Activated naive CD8-positive, alpha-beta T cell treated with anti-CD3 and anti-CD28 coated beads, Interleukin-2, amount 50 U/mL, for 24 hours (primary cell): ENCODE measurements at regions not wholly inside any gene's neighbourhood (a gene's known extent, or its start where the extent isn't known, plus 50 kb on each side); places are given as distances from the start of the nearest gene placed in this dataset.
A peak's percentile ranks its signal among the peaks of the same experiment; 100 is the strongest.
"Not testable (repeated sequence)": the region's sequence is repeated elsewhere in the genome, so short reads cannot be mapped to it uniquely, and the experiment has no call there.

Experiments used
- ATAC-seq: fragments of 150-1000 bp; cut with Tn5 transposase; one replicate; pipeline ENCODE4 v1.10.0; 2021
- DNase-seq: peaks from one replicate; pipeline ENCODE4 v3.0.0; 2021
- H3K27ac Mint-ChIP-seq: one replicate; pipeline ENCODE4 v1.8.0; 2021; ENCODE audit warnings: mild to moderate bottlenecking, mixed read lengths
- H3K27me3 Mint-ChIP-seq: one replicate; pipeline ENCODE4 v1.8.0; 2021; ENCODE audit warnings: mixed read lengths
- H3K36me3 Mint-ChIP-seq: one replicate; pipeline ENCODE4 v1.8.0; 2021; ENCODE audit warnings: low read depth, mixed read lengths
- H3K4me1 Mint-ChIP-seq: one replicate; pipeline ENCODE4 v1.8.0; 2021; ENCODE audit warnings: mixed read lengths
- H3K4me3 Mint-ChIP-seq: one replicate; pipeline ENCODE4 v1.8.0; 2021; ENCODE audit warnings: mild to moderate bottlenecking, moderate library complexity, mixed read lengths
- H3K9me3 Mint-ChIP-seq: one replicate; pipeline ENCODE4 v1.8.0; 2021; ENCODE audit warnings: mixed read lengths

GRCh38 chr6:130494729-130495128 is 128.9 kb downstream of the TMEM200A start:
- Mint-ChIP-seq H3K27ac (no peak overlapping the region), H3K36me3 (no peaks in the 10 kb centered on the region), H3K27me3 (no peaks in the 10 kb centered on the region), H3K4me3 (no peak overlapping the region), H3K4me1 (no peaks in the 10 kb centered on the region), H3K9me3 (no peaks in the 10 kb centered on the region)
- no peak for ATAC-seq
- no peak for DNase-seq

- no peak for ATAC-seq
- peaks cover 8% of the 10 kb centered on the region for H3K4me1 Mint-ChIP-seq
- no peak overlapping the region for H3K27ac Mint-ChIP-seq
- H3K36me3 Mint-ChIP-seq: no peaks in the 10 kb centered on the region
- H3K9me3 Mint-ChIP-seq: no peaks in the 10 kb centered on the region
- no peak for DNase-seq
- H3K27me3 Mint-ChIP-seq: no peaks in the 10 kb centered on the region
- H3K4me3 Mint-ChIP-seq: no peak overlapping the region
Observed at GRCh38 chr6:130500693-130501092, 134.9 kb downstream of the TMEM200A start.

GRCh38 chr6:130503146-130503545 is 137.3 kb downstream of the TMEM200A start:
- Mint-ChIP-seq H3K4me1 (peaks cover 20% of the 10 kb centered on the region), H3K4me3 (no peak overlapping the region), H3K27ac (no peak overlapping the region), H3K9me3 (no peaks in the 10 kb centered on the region), H3K27me3 (no peaks in the 10 kb centered on the region), H3K36me3 (no peaks in the 10 kb centered on the region)
- ATAC-seq: no peak
- no peak for DNase-seq

DNA sequence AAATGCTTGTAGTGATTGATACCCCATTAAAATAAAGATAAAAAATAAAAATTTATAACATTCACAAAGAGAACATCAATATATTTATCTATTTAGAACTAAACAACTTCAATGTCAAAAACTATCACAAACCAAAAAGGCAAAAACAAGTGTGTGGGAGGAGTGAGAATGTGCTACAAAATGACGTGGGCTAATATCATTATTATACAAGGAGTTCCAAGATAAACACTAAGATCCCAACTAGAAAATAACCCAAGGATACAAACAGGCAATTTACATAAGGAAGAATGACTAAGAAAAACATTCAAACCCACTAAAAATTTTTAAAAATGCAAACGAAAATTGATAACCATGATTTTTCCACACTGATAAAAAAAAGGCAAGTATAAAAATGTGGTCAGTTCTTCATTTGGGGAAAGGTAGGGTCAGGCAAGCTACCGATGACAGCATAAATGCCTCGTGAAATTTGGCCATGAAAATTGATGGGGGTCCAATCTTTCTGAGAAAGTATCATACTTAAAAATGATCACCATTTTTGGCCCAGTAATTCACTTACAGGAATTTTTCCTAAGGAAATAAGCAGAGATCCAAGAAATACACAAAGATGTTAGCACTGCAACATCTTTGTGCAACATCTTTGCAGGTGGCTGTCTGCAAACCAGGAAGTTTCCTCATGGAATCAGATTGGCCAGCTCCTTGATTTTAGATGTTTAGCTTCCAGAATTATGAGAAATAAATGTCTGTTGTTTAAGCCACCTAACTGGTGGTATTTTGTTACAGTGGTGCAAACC is 140.2 kb downstream of the TMEM200A start:
- no peak for DNase-seq
- peaks cover 26% of the 10 kb centered on the region for H3K4me1 Mint-ChIP-seq
- no peaks in the 10 kb centered on the region for H3K27me3 Mint-ChIP-seq
- H3K4me3 Mint-ChIP-seq: no peak overlapping the region
- H3K36me3 Mint-ChIP-seq: no peaks in the 10 kb centered on the region
- H3K9me3 Mint-ChIP-seq: no peaks in the 10 kb centered on the region
- ATAC-seq: no peak
- H3K27ac Mint-ChIP-seq: no peak overlapping the region

- H3K36me3 Mint-ChIP-seq, H3K27me3 Mint-ChIP-seq, DNase-seq, H3K4me3 Mint-ChIP-seq, ATAC-seq, H3K9me3 Mint-ChIP-seq, H3K27ac Mint-ChIP-seq: not testable (repeated sequence)
- peaks cover 29% of the 10 kb centered on the region for H3K4me1 Mint-ChIP-seq
Observed at GRCh38 chr6:130507005-130507665, 141.3 kb downstream of the TMEM200A start.

- Mint-ChIP-seq H3K27ac (no peak overlapping the region), H3K4me3 (no peak overlapping the region), H3K9me3 (no peaks in the 10 kb centered on the region), H3K27me3 (no peaks in the 10 kb centered on the region), H3K36me3 (no peaks in the 10 kb centered on the region), H3K4me1 (peaks cover 32% of the 10 kb centered on the region)
- DNase-seq (no peak), ATAC-seq (no peak)
Observed at GRCh38 chr6:130507666-130508028, 141.8 kb downstream of the TMEM200A start.

GRCh38 chr6:130513770-130514169 is 148.0 kb downstream of the TMEM200A start:
- peak; percentile 82 for ATAC-seq
- DNase-seq: peak; percentile 29
- Mint-ChIP-seq H3K4me1 (peaks cover 72% of the 10 kb centered on the region), H3K27ac (peak overlapping the region; percentile 73), H3K4me3 (peak overlapping the region; percentile 41), H3K9me3 (peaks cover 26% of the 10 kb centered on the region), H3K27me3 (no peaks in the 10 kb centered on the region), H3K36me3 (peaks cover 18% of the 10 kb centered on the region)

DNA sequence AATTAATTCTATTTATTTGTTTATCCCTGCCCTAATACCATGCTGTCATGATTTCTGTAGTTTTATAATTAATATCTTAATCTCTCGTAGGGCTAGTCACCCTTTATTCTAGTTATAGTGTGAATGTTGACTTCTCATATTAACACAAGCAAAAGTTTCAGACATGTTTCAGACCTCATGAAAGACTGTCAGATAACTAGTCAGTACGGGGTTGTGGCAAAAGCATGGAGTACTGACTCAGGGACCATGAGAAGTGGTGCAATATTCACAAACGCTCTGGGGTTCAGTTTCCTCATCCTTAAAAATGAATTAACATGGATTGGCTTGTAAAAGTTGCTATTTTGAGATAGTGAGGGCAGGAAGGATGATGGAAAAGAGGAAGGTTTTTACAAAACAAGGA is 148.9 kb downstream of the TMEM200A start:
- H3K36me3 Mint-ChIP-seq: peaks cover 18% of the 10 kb centered on the region
- ATAC-seq (no peak), DNase-seq (no peak)
- H3K27ac Mint-ChIP-seq: peak overlapping the region; percentile 46
- H3K4me1 Mint-ChIP-seq: peaks cover 72% of the 10 kb centered on the region
- H3K9me3 Mint-ChIP-seq: peaks cover 26% of the 10 kb centered on the region
- no peak overlapping the region for H3K4me3 Mint-ChIP-seq
- H3K27me3 Mint-ChIP-seq: no peaks in the 10 kb centered on the region

- peaks cover 68% of the 10 kb centered on the region for H3K4me1 Mint-ChIP-seq
Observed at GRCh38 chr6:130515306-130515705, 149.5 kb downstream of the TMEM200A start.

DNA sequence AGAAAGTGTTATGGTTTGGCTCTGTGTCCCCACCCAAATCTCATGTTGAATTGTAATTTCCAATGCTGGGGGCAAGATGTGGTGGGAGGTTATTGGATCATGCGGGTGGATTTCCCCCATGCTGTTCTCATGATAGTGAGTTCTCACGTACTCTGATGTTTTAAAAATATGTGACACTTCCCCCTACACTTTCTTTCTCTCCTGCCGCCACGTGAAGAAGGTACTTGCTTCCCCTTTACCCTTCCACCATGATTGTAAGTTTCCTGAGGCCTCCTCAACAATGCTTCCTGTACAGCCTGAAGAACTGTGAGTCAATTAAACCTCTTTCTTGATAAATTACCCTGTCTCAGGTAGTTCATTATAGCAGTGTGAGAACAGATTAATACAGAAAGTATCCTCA is 150.8 kb downstream of the TMEM200A start:
- peaks cover 33% of the 10 kb centered on the region for H3K9me3 Mint-ChIP-seq
- H3K36me3 Mint-ChIP-seq: peaks cover 21% of the 10 kb centered on the region
- DNase-seq (no peak), ATAC-seq (no peak)
- peaks cover 62% of the 10 kb centered on the region for H3K4me1 Mint-ChIP-seq
- H3K27ac Mint-ChIP-seq: peak overlapping the region; percentile 77
- no peak overlapping the region for H3K4me3 Mint-ChIP-seq
- no peaks in the 10 kb centered on the region for H3K27me3 Mint-ChIP-seq

More at GRCh38 chr6:130515306-130515705, 149.5 kb downstream of the TMEM200A start:
- H3K27me3 Mint-ChIP-seq: no peaks in the 10 kb centered on the region
- no peak for DNase-seq
- peaks cover 18% of the 10 kb centered on the region for H3K36me3 Mint-ChIP-seq
- ATAC-seq: no peak
- H3K27ac Mint-ChIP-seq: peak overlapping the region; percentile 46
- no peak overlapping the region for H3K4me3 Mint-ChIP-seq
- peaks cover 26% of the 10 kb centered on the region for H3K9me3 Mint-ChIP-seq

GRCh38 chr6:130517444-130517931 is 151.7 kb downstream of the TMEM200A start:
- Mint-ChIP-seq H3K27me3 (no peaks in the 10 kb centered on the region), H3K4me1 (peaks cover 56% of the 10 kb centered on the region), H3K4me3 (no peak overlapping the region), H3K36me3 (peaks cover 21% of the 10 kb centered on the region), H3K9me3 (peaks cover 33% of the 10 kb centered on the region), H3K27ac (peak overlapping the region; percentile 77)
- DNase-seq: no peak
- ATAC-seq: peak; percentile 70

GRCh38 chr6:130518588-130518987 is 152.8 kb downstream of the TMEM200A start:
- peaks cover 21% of the 10 kb centered on the region for H3K36me3 Mint-ChIP-seq
- H3K4me1 Mint-ChIP-seq: peaks cover 49% of the 10 kb centered on the region
- ATAC-seq: no peak
- no peak for DNase-seq
- H3K9me3 Mint-ChIP-seq: peaks cover 33% of the 10 kb centered on the region
- no peaks in the 10 kb centered on the region for H3K27me3 Mint-ChIP-seq
- H3K4me3 Mint-ChIP-seq: no peak overlapping the region
- peak overlapping the region; percentile 77 for H3K27ac Mint-ChIP-seq

DNA sequence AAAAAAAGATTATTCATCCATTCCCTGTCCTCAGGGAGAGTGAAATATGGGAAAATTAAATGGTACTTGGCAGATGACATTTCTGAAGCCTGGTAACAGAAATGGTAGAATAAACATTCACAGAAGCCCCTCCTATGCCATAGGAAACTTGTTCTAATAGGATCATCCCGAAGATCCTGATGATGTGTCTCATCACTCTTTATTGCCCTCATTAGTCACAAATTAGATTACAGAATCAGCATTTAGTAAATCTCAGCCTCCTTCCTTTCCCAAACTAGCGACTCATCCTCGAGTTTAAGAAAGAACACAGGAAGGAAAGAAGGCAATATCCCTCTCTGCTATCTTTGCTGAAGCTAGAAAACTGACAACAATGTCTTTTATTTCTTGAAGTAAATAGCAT is 154.4 kb downstream of the TMEM200A start:
- ATAC-seq (no peak), DNase-seq (no peak)
- H3K9me3 Mint-ChIP-seq: peaks cover 26% of the 10 kb centered on the region
- peaks cover 16% of the 10 kb centered on the region for H3K36me3 Mint-ChIP-seq
- H3K4me3 Mint-ChIP-seq: no peak overlapping the region
- peaks cover 48% of the 10 kb centered on the region for H3K4me1 Mint-ChIP-seq
- H3K27ac Mint-ChIP-seq: no peak overlapping the region
- H3K27me3 Mint-ChIP-seq: no peaks in the 10 kb centered on the region

DNA sequence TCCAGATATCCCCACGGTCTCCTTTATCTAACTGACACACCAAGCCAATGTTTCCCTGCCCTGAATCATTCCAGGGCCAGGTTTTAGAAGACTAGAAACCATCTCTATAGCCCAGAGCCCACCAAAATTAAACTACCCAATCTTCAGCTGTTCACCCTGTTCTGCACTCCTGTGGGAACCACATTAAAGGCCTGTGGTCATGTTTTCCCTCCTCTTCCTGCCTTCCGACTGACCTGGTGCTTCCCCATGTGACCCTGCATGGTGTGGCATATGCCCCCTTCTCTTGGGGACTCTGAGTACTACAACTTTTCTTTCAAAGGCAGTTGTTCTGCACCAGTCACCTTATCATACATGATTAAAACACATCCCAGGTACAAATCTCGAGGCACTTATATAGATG is 155.0 kb downstream of the TMEM200A start:
- Mint-ChIP-seq H3K4me1 (peaks cover 48% of the 10 kb centered on the region), H3K9me3 (peaks cover 24% of the 10 kb centered on the region), H3K36me3 (peaks cover 10% of the 10 kb centered on the region), H3K4me3 (no peak overlapping the region), H3K27me3 (no peaks in the 10 kb centered on the region), H3K27ac (no peak overlapping the region)
- ATAC-seq (no peak), DNase-seq (no peak)

- peaks cover 10% of the 10 kb centered on the region for H3K9me3 Mint-ChIP-seq
- no peak overlapping the region for H3K4me3 Mint-ChIP-seq
- H3K27ac Mint-ChIP-seq: no peak overlapping the region
- DNase-seq (no peak), ATAC-seq (no peak)
- H3K27me3 Mint-ChIP-seq: no peaks in the 10 kb centered on the region
- H3K4me1 Mint-ChIP-seq: peaks cover 35% of the 10 kb centered on the region
- peaks cover 3% of the 10 kb centered on the region for H3K36me3 Mint-ChIP-seq
Observed at GRCh38 chr6:130524552-130524951, 158.7 kb downstream of the TMEM200A start.
